GM21825 (cell line): ENCODE measurements at regions not wholly inside any gene's neighbourhood (a gene's known extent, or its start where the extent isn't known, plus 50 kb on each side); places are given as distances from the start of the nearest gene placed in this dataset.
"Not testable (repeated sequence)": the region's sequence is repeated elsewhere in the genome, so short reads cannot be mapped to it uniquely, and the experiment has no call there.

Experiments used
- ATAC-seq: cut with Tn5 transposase; IDR thresholded peaks from one replicate; pipeline ENCODE4 v1.9.1; 2021; ENCODE audit warnings: mild to moderate bottlenecking, moderate library complexity; ENCODE audit not compliant: unreplicated experiment

- ATAC-seq = no peak
These were observed 642.2 kb upstream of the DIPK2B start for GRCh38 chrX:45842926-45843315.

GRCh38 chrX:45842207-45842925 is 641.7 kb upstream of the DIPK2B start:
- no peak for ATAC-seq

DNA sequence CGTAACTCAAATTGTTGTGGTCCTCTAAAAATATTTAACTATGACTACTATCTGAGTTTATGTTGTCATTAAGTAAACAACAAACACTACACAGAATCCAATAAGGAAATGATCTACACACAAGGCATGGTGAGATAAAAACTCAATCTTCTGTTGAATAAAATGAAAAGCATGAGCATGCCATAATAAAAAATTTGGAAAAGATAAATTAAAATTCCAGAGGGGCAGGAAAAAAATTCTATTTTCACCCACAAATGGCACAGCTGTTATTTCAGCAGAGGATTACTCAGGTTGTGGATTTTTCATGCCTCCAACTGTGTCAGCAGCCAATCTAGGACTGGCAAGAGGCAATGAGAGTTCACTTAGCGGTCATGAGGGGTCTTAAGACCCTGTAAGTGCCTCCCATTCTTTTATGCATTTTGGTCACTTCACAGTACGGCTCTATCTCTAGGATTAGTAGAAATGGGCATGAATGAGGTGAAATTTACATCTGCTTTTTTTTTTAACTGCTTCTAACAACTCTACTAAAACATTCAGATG is 639.8 kb upstream of the DIPK2B start:
- no peak for ATAC-seq

DNA sequence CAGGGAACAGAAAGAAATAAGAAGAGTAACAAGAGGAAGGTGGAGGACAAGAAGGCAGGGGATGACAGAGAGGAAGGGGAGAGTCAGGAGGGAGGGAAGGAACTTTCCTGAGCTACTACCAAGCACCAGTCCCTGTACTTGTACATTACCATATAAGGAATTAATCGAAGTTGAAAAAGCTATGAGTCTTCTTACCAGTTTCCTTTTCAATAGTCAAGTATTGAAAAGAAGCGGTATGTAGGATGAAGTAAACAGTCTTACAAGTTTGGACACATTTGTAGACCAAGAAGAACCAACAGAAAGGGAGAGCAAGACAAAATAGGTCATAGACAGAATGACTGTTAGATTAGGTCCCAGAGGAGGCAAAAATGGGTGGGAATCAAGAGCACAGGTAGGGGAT is 629.7 kb upstream of the DIPK2B start:
- ATAC-seq = no peak

DNA sequence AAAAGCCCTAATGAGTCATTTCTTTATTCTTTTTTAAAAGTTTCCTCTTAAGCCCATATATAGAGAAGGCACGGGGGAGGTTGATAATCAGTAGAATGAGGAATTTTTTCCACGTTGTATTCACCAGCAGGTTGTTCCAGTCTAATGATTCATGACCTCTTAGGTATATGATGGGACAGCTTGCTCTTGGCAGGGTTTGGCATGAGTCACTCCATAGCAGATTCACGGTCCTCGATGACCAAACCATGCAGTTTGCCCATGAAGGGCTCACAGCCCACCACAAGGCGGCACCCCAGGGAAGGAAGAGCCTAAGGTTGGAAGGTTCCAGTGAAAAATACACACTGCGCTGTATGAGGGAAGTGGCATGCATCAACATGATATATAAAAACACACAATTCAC is 623.8 kb upstream of the DIPK2B start:
- ATAC-seq = no peak

- no peak for ATAC-seq
These were observed 622.9 kb upstream of the DIPK2B start for GRCh38 chrX:45823536-45823935.

GRCh38 chrX:45822124-45822523 is 621.4 kb upstream of the DIPK2B start:
- no peak for ATAC-seq

- ATAC-seq = no peak
These were observed 618.2 kb upstream of the DIPK2B start for GRCh38 chrX:45818913-45819312.

- ATAC-seq = no peak
These were observed 614.8 kb upstream of the DIPK2B start for GRCh38 chrX:45815441-45815840.

DNA sequence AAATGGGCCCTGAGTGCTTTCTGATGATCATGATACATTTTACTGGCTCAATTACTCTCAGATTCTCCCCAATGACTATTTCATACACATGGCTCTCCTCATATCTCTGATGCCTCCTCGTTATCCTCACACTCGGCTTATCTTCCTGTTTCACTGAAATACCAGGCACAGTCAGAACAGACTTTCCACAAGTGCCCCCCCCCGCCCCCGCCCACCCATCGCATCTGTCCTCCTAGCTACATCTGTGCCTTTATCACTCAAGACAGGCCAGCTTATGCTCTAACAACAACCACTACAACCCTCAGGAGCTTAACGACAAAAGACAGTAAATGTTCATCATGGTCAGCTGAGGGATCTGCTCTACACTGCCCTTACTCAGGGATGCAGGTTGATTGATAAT is 610.6 kb upstream of the DIPK2B start:
- ATAC-seq = no peak

GRCh38 chrX:45807572-45808425 is 607.1 kb upstream of the DIPK2B start:
- no peak for ATAC-seq

DNA sequence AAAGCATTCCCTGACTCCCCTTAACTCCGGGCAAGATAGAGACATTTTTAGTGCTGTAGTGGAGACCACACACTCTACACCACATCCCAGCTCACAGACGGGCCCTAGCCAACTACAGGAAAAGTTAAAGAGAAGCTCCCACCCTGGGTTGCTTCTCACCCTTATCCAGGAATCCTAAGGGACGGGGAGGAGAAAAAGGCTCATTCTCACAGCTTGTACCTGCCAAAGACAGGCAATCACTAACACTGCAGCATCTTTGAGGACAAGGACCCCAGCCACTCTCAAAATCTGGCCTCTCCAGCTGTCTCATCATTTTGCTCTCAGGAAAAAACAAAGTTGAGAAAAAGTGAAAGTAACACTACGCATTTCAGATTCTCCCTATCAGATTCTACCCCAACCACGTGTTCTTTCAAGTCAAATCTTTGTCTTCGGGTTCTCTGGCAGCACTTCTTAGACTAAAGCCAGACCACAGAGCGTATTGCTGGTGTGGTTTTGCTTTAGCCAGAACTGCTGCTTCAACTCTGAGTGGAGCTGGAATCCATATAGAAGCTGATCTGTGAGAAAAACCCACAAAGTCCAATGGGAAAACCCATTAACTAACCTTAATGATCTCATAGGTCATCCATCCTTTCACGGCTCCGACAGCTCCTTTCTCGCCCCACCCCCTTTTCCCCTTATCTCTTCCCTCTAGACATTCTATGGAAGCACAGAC is 605.9 kb upstream of the DIPK2B start:
- peak; percentile 57 for ATAC-seq

DNA sequence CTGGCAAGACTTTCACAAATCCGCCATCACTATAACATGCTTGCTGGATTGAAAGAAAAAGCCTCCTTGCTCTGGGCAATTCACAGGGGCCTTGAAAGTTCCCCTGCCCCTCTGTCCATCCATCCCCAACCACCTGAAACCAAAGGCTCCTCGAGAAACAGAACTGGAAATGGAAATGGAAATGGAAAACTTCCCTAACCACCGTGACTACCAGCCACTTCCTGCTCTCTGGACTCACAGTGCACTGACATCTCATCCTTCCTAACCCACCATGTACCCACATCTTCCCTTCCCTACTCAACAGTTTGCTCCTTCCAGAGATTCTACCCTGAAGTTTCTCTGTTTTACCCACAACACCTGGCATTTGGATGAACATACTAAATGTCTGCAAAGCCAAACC is 603.6 kb upstream of the DIPK2B start:
- no peak for ATAC-seq

GRCh38 chrX:45803383-45803921 is 602.8 kb upstream of the DIPK2B start:
- no peak for ATAC-seq

DNA sequence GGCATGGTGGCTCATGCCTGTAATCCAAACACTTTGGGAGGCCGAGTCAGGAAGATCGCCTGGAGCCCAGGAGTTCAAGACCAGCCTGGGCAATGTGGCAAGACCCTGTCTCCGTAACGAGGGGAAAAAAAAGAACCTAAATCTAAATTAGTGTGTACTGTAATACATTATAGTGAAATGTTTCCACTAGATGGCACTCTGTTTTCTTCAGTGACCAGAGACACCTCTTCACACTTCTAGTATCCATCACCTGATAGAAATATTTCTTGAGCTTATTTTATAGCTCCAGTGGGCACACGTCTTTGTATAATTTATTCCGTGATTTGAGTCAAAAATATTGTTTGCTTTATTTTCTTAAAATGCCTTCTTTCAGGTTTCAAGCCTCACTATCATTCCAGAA is 600.9 kb upstream of the DIPK2B start:
- no peak for ATAC-seq

DNA sequence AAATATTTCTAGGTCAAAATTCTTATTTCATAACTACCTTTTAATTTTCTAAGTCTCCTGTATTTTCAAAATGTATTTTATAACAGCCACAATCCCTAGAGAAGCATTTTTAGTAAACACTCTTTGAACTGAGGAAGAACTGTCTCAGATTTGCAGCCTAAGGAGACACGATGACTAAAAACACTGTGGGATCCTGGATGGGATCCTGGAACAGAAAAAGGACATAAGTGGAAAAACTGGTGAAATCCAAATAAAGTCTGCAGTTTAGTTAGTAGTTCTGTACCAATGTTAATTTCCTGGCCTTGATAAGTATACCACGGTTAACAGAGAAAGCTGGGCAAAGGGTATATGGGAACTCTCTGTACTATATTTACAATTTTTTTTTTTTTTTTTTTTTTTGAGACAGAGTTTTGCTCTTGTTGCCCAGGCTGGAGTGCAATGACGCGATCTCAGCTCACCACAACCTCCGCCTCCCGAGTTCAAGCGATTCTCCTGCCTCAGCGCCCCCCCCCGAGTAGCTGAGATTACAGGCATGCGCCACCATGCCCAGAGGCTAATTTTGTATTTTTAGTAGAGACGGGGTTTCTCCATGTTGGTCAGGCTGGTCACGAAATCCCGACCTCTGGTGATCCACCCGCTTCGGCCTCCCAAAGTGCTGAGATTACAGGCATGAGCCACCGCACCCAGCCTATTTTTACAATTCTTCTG is 600.2 kb upstream of the DIPK2B start:
- not testable (repeated sequence) for ATAC-seq

- no peak for ATAC-seq
These were observed 598.9 kb upstream of the DIPK2B start for GRCh38 chrX:45799576-45799975.

DNA sequence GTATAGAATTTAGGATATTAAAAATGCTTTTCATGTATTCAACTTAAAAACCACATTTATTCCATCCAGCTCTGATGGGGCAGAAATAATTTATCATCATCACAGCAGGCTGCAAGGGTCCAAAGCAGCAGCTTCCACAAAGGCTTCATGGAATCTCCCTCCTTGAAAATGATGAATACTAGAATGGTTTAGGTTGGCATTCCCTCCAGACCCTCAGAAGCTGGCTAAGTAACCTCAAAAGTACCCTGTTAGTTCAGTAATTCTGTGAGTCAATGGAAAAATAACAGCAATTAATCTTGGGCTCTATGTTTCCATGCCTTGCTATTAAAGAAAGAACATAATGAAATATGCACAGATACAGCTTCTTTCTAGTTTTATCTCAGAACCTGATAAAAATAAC is 594.9 kb upstream of the DIPK2B start:
- no peak for ATAC-seq

DNA sequence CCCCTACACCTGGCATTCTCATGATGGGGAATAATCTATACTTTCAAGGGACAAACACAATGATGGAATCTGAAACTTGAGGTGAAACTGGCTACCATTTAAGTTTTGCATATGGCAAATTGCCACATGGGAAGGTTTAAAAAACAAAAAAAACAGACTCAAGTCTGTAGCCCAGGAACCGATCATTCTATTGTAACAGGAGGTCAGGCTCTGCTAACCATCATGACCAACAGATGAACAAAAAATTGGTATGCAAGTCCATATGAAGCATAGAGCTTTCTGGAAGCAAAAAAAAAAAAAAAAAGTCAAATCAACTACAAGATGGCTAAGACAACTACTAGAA is 594.3 kb upstream of the DIPK2B start:
- no peak for ATAC-seq

GRCh38 chrX:45794323-45794994 is 593.8 kb upstream of the DIPK2B start:
- no peak for ATAC-seq
